ENCODE measurements at regions not wholly inside any gene's neighbourhood (a gene's known extent, or its start where the extent isn't known, plus 50 kb on each side); places are given as distances from the start of the nearest gene placed in this dataset.

- no peaks in the 10 kb centered on the region for H3K27me3 Mint-ChIP-seq (ENCODE audit: insufficient read depth, low read depth, poor library complexity)
- H3K36me3 ChIP-seq (ENCODE audit: insufficient read depth), result no peaks in the 10 kb centered on the region
- ATAC-seq, result no peak
- DNase-seq (ENCODE audit: low spot score), result no peak
- H3K4me2 ChIP-seq, result no peak overlapping the region
- no peaks in the 10 kb centered on the region for H3K4me1 Mint-ChIP-seq
- H2AFZ ChIP-seq, result no peak overlapping the region
- no peaks in the 10 kb centered on the region for H3K79me2 ChIP-seq (replicated peaks; ENCODE audit: insufficient read depth)
- no peak overlapping the region for H3K27ac Mint-ChIP-seq
- H3K27ac ChIP-seq (ENCODE audit: low read depth), result no peak overlapping the region
- H4K20me1 ChIP-seq (replicated peaks; ENCODE audit: insufficient read depth), result no peaks in the 10 kb centered on the region
- no peaks in the 10 kb centered on the region for H3K27me3 ChIP-seq (ENCODE audit: insufficient read depth)
- no peaks in the 10 kb centered on the region for H3K9me2 ChIP-seq (ENCODE audit: insufficient read depth)
- TF ChIP-seq NANOG (IDR thresholded peaks at IDR 0.05; ENCODE audit: borderline replicate concordance) (no peak), CREB1 (CRISPR knock-in tag; IDR thresholded peaks at IDR 0.05; ENCODE audit: low read depth) (no peak), CTCF (conservative IDR thresholded peaks at IDR 0.05; ENCODE audit: low read depth in 2 of 2) (no peak), JUNB (IDR thresholded peaks at IDR 0.05; ENCODE audit: unreplicated experiment) (no peak), STAT1 (IDR thresholded peaks at IDR 0.05; ENCODE audit: unreplicated experiment) (no peak), ETS1 (IDR thresholded peaks at IDR 0.05) (no peak), ZNF462 (CRISPR knock-in tag; IDR thresholded peaks at IDR 0.05) (no peak), REST (IDR thresholded peaks at IDR 0.05; ENCODE audit: unreplicated experiment) (no peak)
- no peaks in the 10 kb centered on the region for H3F3A ChIP-seq (replicated peaks; ENCODE audit: low read depth)
- H3K9me3 Mint-ChIP-seq, result peaks cover 6% of the 10 kb centered on the region; the same call in 1 of the 3 replicates
- 0 out of 3 replicates have a peak, but pooled peaks cover 3% of the 10 kb centered on the region for H3K36me3 Mint-ChIP-seq (ENCODE audit: low read depth)
- no peak overlapping the region for H3K4me3 ChIP-seq
- no peak overlapping the region for H3K4me3 Mint-ChIP-seq
- no peaks in the 10 kb centered on the region for H3K4me1 ChIP-seq (ENCODE audit: insufficient read depth)
Observed at GRCh38 chr7:84605301-84605700, 410.7 kb upstream of the SEMA3A start.

Data from GM23338 (cell line).